GM12878 (cell line): ENCODE measurements at regions not wholly inside any gene's neighbourhood (a gene's known extent, or its start where the extent isn't known, plus 50 kb on each side); places are given as distances from the start of the nearest gene placed in this dataset.

Experiments
- ATAC-seq: fragments of 200-7000 bp; cut with Tn5 transposase; 3 replicates; pipeline ENCODE4 v1.9.1; 2020; ENCODE audit warnings: mild to moderate bottlenecking, moderate library complexity
- BruUV-seq: library from RNA; stranded (reverse); fragments of 400-500 nt; replicated peaks from 2 replicates; lab custom pipeline; 2021; lab: Mats Ljungman, UMichigan
- CTCF ChIA-PET: fragments of 300-600 bp; sonication (Branson Sonifier 250); formaldehyde crosslinking; extraction: SDS; loops from one replicate; lab custom pipeline; 2021; ENCODE audit warnings: inconsistent platforms; lab: Yijun Ruan, JAX
- POLR2A ChIA-PET: fragments of 350-600 bp; formaldehyde crosslinking; extraction: SDS; loops from one replicate; lab custom pipeline; 2021; ENCODE audit warnings: inconsistent platforms; lab: Charles Lee
- RAD21 ChIA-PET: fragments of 300-600 bp; sonication (Branson Sonifier 250); formaldehyde crosslinking; loops from one replicate; lab custom pipeline; 2023; ENCODE audit warnings: antibody characterized with exemption; ENCODE audit not compliant: unreplicated experiment; lab: Charles Lee
- SMC1A ChIA-PET: fragments of 300-600 bp; sonication (Branson Sonifier 250); formaldehyde crosslinking; loops from one replicate; lab custom pipeline; 2023; ENCODE audit not compliant: unreplicated experiment, uncharacterized antibody; lab: Charles Lee
- DNase-seq: peaks from one replicate; pipeline ENCODE4 v3.0.0-alpha.2; 2011; ENCODE audit warnings: low read depth, low spot score
- FAIRE-seq: peaks from 3 replicates; lab custom pipeline; 2011; peaks lifted over from hg19 to GRCh38; lab: Jason Lieb, UNC
- H2AFZ ChIP-seq: 2 replicates; pipeline ENCODE4 v1.6.0; 2011; ENCODE audit warnings: low read depth, low read length, control low read depth; ENCODE audit not compliant: control insufficient read depth
- H3K27ac ChIP-seq: 2 replicates; pipeline ENCODE4 v1.5.1; 2011; ENCODE audit warnings: control low read depth; ENCODE audit not compliant: control insufficient read depth, insufficient read depth
- H3K27me3 ChIP-seq, 2 experiments: replicated peaks in 1 of 2; 2 replicates each; pipeline versions ENCODE4 v1.6.0 to v1.6.1; 2011; ENCODE audit warnings: low read length in 1 of 2; ENCODE audit not compliant: control insufficient read depth in 2 of 2, insufficient read depth in 2 of 2
- H3K36me3 ChIP-seq, 2 experiments: 2 replicates each; pipeline ENCODE4 v1.5.1; 2011; ENCODE audit warnings: low read length in 1 of 2; ENCODE audit not compliant: control insufficient read depth in 2 of 2, insufficient read depth in 2 of 2
- H3K4me1 ChIP-seq: 2 replicates; pipeline ENCODE4 v1.6.1; 2011; ENCODE audit warnings: mild to moderate bottlenecking, low read length, moderate library complexity, mixed read lengths; ENCODE audit not compliant: control insufficient read depth, insufficient read depth
- H3K4me2 ChIP-seq: 2 replicates; pipeline ENCODE4 v1.6.0; 2011; ENCODE audit warnings: control low read depth; ENCODE audit not compliant: control insufficient read depth, insufficient read depth
- H3K4me3 ChIP-seq: fragments of 200-600 bp; sonication (generic); 2 replicates; pipeline ENCODE4 v1.5.1; 2016
- H3K79me2 ChIP-seq: 2 replicates; pipeline ENCODE4 v1.6.0; 2011; ENCODE audit warnings: low read length; ENCODE audit not compliant: control insufficient read depth, insufficient read depth
- H3K9ac ChIP-seq: 2 replicates; pipeline ENCODE4 v1.8.0; 2011; ENCODE audit warnings: low read length, control low read depth, mixed read lengths; ENCODE audit not compliant: control insufficient read depth, insufficient read depth
- H3K9me3 ChIP-seq: replicated peaks from 3 replicates; pipeline ENCODE4 v1.5.1; 2011; ENCODE audit warnings: mild to moderate bottlenecking, low read length; ENCODE audit not compliant: control insufficient read depth, insufficient read depth
- H4K20me1 ChIP-seq: 2 replicates; pipeline ENCODE4 v1.6.0; 2011; ENCODE audit not compliant: control insufficient read depth, insufficient read depth
- BMI1 ChIP-seq: fragments of 450-650 bp; IDR thresholded peaks from 2 replicates; pipeline ENCODE4 v1.6.1; 2016; ENCODE audit warnings: mild to moderate bottlenecking, moderate library complexity, borderline replicate concordance
- CREM ChIP-seq: IDR thresholded peaks from 2 replicates; pipeline ENCODE4 v1.6.1; 2014; ENCODE audit warnings: antibody characterized with exemption, low read depth
- DPF2 ChIP-seq: fragments of 450-650 bp; IDR thresholded peaks from 2 replicates; pipeline ENCODE4 v1.6.1; 2017; ENCODE audit warnings: mild to moderate bottlenecking
- NFIC ChIP-seq: IDR thresholded peaks from 2 replicates; pipeline ENCODE4 v1.6.1; 2012; ENCODE audit warnings: low read depth, mild to moderate bottlenecking, inconsistent platforms, low read length, moderate library complexity
- RELA ChIP-seq: fragments of 450-650 bp; IDR thresholded peaks from 2 replicates; pipeline ENCODE4 v1.8.0; 2014; ENCODE audit warnings: borderline replicate concordance; ENCODE audit not compliant: partially characterized antibody
- ZBTB33 ChIP-seq: fragments of 450-650 bp; IDR thresholded peaks from 2 replicates; pipeline ENCODE4 v1.6.1; 2017; ENCODE audit warnings: mild to moderate bottlenecking
- ZZZ3 ChIP-seq: IDR thresholded peaks from 2 replicates; pipeline ENCODE4 v1.6.1; 2011; ENCODE audit warnings: low read depth; ENCODE audit not compliant: control insufficient read depth, insufficient read length
- WGBS: methylation state at CpG from one replicate; pipeline ENCODE4 v1.1.6; 2016; ENCODE audit warnings: low lambda C conversion rate; ENCODE audit not compliant: insufficient replicate concordance, insufficient coverage; ENCODE audit errors: missing lambda C conversion rate; 5-methylcytosine and 5-hydroxymethylcytosine counted together
- in situ Hi-C: fragments of 300-500 bp; cut with MboI; formaldehyde crosslinking; loops from 9 replicates; pipeline ENCODE4 v1.14.3; 2018; ENCODE audit warnings: mixed read lengths
- intact Hi-C: fragments of 100-400 bp; cut with micrococcal nuclease; formaldehyde crosslinking; loops from one replicate; pipeline ENCODE4 v1.14.2; 2022; ENCODE audit not compliant: unreplicated experiment
- TF ChIP-seq, protein P1 (sequence below): fragments of 450-650 bp; IDR thresholded peaks from 2 replicates; pipeline ENCODE4 v1.6.1; 2016; ENCODE audit warnings: mild to moderate bottlenecking
- TF ChIP-seq, protein P2 (sequence below): IDR thresholded peaks from 2 replicates; pipeline ENCODE4 v1.6.1; 2012; ENCODE audit warnings: improper control_type of control experiment, low read depth, low read length; ENCODE audit not compliant: insufficient replicate concordance
- TF ChIP-seq, protein P3 (sequence below): fragments of 450-650 bp; IDR thresholded peaks from 2 replicates; pipeline ENCODE4 v1.6.1; 2017; ENCODE audit warnings: mild to moderate bottlenecking, moderate library complexity

DNA sequence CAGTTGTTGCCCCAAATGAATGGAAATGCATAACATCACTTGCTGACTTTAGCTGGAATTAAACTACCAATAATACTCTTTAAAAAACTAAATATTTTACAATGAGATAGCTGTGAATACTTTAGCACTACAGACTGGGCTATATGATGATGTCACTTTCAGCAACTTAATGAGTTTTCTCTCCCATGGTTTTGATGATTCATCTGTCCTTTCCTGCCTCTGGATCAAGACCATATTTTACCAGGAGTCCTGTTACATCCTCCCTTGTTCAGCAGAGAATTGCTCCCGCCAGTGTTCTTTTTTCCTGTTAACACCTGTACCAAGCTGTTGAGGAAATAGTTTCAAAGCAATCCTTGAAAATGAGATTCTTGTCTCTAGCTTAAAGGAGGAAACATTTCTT is 543.0 kb downstream of the SPRY1 start (continued):
- TF ChIP-seq ZBTB33, result no peak

GRCh38 chr4:123940604-123941003 is 544.0 kb downstream of the SPRY1 start:
- H3K4me2 ChIP-seq, result no peak overlapping the region
- no peaks in the 10 kb centered on the region for H4K20me1 ChIP-seq
- H3K4me3 ChIP-seq, result no peak overlapping the region
- no TSS peak for BruUV-seq
- H3K27me3 ChIP-seq, result no peaks in the 10 kb centered on the region
- H3K9ac ChIP-seq, result no peak overlapping the region
- H2AFZ ChIP-seq, result no peak overlapping the region
- ATAC-seq (no peak), FAIRE-seq (no peak), DNase-seq (no peak)
- POLR2A ChIA-PET, result no interaction called here
- intact Hi-C loops (no loop called here), in situ Hi-C loops (no loop called here)
- H3K9me3 ChIP-seq, result no peaks in the 10 kb centered on the region
- no peaks in the 10 kb centered on the region for H3K79me2 ChIP-seq
- H3K4me1 ChIP-seq, result no peaks in the 10 kb centered on the region
- WGBS, result 0% methylated on average over 2 of the region's 2 CpGs
- H3K27ac ChIP-seq, result no peak overlapping the region
- RAD21 ChIA-PET, result no interaction called here
- SMC1A ChIA-PET, result interaction anchor here (0.6 kb wide), 1 partner anchor 175 kb away, joined by 3 read pairs; no protein-coding TSS in a partner anchor
- H3K36me3 ChIP-seq, result no peaks in the 10 kb centered on the region
- CTCF ChIA-PET, result no interaction called here
- TF ChIP-seq ZZZ3, result no peak
- TF ChIP-seq, protein P1, sequence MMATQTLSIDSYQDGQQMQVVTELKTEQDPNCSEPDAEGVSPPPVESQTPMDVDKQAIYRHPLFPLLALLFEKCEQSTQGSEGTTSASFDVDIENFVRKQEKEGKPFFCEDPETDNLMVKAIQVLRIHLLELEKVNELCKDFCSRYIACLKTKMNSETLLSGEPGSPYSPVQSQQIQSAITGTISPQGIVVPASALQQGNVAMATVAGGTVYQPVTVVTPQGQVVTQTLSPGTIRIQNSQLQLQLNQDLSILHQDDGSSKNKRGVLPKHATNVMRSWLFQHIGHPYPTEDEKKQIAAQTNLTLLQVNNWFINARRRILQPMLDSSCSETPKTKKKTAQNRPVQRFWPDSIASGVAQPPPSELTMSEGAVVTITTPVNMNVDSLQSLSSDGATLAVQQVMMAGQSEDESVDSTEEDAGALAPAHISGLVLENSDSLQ, result no peak
- no peak for TF ChIP-seq NFIC
- TF ChIP-seq BMI1, result no peak
- TF ChIP-seq, protein P2, sequence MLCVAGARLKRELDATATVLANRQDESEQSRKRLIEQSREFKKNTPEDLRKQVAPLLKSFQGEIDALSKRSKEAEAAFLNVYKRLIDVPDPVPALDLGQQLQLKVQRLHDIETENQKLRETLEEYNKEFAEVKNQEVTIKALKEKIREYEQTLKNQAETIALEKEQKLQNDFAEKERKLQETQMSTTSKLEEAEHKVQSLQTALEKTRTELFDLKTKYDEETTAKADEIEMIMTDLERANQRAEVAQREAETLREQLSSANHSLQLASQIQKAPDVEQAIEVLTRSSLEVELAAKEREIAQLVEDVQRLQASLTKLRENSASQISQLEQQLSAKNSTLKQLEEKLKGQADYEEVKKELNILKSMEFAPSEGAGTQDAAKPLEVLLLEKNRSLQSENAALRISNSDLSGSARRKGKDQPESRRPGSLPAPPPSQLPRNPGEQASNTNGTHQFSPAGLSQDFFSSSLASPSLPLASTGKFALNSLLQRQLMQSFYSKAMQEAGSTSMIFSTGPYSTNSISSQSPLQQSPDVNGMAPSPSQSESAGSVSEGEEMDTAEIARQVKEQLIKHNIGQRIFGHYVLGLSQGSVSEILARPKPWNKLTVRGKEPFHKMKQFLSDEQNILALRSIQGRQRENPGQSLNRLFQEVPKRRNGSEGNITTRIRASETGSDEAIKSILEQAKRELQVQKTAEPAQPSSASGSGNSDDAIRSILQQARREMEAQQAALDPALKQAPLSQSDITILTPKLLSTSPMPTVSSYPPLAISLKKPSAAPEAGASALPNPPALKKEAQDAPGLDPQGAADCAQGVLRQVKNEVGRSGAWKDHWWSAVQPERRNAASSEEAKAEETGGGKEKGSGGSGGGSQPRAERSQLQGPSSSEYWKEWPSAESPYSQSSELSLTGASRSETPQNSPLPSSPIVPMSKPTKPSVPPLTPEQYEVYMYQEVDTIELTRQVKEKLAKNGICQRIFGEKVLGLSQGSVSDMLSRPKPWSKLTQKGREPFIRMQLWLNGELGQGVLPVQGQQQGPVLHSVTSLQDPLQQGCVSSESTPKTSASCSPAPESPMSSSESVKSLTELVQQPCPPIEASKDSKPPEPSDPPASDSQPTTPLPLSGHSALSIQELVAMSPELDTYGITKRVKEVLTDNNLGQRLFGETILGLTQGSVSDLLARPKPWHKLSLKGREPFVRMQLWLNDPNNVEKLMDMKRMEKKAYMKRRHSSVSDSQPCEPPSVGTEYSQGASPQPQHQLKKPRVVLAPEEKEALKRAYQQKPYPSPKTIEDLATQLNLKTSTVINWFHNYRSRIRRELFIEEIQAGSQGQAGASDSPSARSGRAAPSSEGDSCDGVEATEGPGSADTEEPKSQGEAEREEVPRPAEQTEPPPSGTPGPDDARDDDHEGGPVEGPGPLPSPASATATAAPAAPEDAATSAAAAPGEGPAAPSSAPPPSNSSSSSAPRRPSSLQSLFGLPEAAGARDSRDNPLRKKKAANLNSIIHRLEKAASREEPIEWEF, result no peak
- no peak for TF ChIP-seq DPF2
- TF ChIP-seq, protein P3, sequence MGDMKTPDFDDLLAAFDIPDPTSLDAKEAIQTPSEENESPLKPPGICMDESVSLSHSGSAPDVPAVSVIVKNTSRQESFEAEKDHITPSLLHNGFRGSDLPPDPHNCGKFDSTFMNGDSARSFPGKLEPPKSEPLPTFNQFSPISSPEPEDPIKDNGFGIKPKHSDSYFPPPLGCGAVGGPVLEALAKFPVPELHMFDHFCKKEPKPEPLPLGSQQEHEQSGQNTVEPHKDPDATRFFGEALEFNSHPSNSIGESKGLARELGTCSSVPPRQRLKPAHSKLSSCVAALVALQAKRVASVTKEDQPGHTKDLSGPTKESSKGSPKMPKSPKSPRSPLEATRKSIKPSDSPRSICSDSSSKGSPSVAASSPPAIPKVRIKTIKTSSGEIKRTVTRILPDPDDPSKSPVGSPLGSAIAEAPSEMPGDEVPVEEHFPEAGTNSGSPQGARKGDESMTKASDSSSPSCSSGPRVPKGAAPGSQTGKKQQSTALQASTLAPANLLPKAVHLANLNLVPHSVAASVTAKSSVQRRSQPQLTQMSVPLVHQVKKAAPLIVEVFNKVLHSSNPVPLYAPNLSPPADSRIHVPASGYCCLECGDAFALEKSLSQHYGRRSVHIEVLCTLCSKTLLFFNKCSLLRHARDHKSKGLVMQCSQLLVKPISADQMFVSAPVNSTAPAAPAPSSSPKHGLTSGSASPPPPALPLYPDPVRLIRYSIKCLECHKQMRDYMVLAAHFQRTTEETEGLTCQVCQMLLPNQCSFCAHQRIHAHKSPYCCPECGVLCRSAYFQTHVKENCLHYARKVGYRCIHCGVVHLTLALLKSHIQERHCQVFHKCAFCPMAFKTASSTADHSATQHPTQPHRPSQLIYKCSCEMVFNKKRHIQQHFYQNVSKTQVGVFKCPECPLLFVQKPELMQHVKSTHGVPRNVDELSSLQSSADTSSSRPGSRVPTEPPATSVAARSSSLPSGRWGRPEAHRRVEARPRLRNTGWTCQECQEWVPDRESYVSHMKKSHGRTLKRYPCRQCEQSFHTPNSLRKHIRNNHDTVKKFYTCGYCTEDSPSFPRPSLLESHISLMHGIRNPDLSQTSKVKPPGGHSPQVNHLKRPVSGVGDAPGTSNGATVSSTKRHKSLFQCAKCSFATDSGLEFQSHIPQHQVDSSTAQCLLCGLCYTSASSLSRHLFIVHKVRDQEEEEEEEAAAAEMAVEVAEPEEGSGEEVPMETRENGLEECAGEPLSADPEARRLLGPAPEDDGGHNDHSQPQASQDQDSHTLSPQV, result no peak
- TF ChIP-seq CREM, result no peak
- TF ChIP-seq RELA, result no peak
